HG02938 (cell line): ENCODE measurements at regions not wholly inside any gene's neighbourhood (a gene's known extent, or its start where the extent isn't known, plus 50 kb on each side); places are given as distances from the start of the nearest gene placed in this dataset.
"Not testable (repeated sequence)": the region's sequence is repeated elsewhere in the genome, so short reads cannot be mapped to it uniquely, and the experiment has no call there.

Source experiments
- ATAC-seq: cut with Tn5 transposase; IDR thresholded peaks from one replicate; pipeline ENCODE4 v1.9.1; 2021; ENCODE audit warnings: mild to moderate bottlenecking, moderate library complexity; ENCODE audit not compliant: unreplicated experiment

DNA sequence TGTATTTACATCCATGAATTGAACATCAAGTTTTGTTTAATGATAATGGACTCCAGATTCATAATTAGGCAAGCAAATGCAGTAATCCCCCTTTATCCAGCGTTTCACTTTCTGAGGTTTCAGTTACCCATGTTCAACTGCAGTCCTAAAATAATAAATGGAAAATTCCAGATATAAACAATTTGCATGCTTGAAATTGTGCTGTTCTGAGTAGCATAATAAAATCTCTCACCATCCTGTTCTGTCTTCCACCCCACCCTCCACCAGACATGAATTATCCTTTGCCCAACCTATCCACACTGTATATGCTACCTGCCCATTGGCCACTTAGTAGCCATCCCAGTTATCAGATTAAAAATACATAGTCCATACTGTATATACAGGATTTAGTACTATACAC, 224.5 kb upstream of the CHAC2 start:
- ATAC-seq: no peak

DNA sequence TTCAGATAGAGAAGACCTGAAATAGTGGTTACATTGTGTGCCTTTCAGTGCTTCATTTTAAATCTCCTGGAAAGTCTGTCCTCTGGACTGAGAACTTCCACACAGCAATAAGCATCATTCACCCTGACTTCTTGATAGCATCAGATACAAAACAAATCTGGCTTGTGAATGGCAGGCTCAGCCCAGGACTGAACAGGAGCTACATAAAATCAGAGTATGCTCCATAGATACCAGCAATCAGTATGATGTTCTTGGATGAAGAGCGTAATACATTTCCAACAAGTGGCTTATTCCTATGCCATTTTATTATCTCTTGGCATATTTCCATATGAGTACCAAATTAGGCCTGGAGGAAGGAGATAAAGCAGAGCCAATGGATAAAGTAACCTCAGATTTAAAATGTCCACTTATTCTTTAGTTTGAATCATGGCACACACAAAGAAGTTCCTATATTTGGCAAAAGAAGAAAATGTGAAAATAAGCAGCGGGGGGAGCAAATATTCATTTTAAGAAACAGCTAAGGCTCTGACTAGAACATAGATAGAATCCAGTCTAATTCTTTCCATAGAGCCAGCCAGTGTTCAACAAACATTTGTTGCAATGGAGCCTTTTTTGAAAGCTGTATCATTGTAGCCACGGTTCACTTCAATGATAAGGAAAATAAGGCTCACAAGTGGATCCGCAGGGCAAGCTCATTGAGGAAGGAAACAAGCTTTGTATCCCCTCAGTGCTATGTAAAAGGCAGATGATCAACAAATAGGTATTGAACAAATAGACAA, 230.8 kb upstream of the CHAC2 start:
- ATAC-seq: no peak

DNA sequence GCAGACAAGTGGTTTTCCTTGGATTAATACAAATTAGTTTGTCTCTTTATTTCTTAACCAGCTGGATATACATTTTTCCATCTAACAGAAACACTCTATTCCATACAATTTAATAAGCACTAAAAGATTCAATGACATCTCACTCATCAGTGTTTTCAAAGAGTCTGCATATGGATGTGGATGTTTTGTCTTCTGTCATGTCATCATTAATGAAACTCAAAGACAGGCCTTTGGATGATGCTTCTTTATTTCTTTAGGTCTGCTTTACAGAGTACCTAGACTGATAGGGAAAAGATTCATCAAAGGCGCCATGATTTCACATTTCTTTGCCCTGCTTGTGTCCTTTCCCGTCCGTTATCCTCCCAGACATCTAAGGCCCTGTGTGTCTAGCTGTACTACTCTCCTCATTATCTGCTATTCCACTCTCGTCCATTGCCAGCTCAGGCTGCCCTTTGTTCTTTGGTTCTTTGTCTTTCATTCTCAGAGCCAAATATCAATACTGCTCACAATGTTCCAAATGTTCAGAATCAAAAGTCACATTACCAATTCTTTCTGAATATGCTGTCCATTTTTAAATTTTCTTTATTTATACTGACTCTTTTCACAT, 232.3 kb upstream of the CHAC2 start:
- ATAC-seq: no peak

GRCh38 chr2:53530126-53530525, 237.5 kb upstream of the CHAC2 start:
- ATAC-seq: no peak

DNA sequence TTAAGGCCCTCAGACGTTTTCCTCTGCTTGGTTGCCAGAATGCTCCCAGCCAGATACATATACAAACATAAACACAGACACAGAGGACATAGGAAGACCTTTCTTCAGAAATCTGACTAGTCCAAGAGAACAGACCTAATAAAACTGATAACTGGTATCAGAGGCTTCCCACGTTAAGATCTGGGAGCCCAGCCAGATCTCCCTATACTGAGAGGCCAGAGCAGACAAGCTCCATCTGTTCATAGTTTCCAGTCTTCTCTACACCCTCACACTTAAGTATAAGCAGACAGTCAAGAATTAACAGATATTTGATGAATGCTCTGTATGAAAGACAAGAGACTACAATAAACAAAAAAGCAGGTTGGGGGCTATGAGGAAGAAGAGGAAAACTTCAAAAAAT, 240.5 kb upstream of the CHAC2 start:
- no peak for ATAC-seq

DNA sequence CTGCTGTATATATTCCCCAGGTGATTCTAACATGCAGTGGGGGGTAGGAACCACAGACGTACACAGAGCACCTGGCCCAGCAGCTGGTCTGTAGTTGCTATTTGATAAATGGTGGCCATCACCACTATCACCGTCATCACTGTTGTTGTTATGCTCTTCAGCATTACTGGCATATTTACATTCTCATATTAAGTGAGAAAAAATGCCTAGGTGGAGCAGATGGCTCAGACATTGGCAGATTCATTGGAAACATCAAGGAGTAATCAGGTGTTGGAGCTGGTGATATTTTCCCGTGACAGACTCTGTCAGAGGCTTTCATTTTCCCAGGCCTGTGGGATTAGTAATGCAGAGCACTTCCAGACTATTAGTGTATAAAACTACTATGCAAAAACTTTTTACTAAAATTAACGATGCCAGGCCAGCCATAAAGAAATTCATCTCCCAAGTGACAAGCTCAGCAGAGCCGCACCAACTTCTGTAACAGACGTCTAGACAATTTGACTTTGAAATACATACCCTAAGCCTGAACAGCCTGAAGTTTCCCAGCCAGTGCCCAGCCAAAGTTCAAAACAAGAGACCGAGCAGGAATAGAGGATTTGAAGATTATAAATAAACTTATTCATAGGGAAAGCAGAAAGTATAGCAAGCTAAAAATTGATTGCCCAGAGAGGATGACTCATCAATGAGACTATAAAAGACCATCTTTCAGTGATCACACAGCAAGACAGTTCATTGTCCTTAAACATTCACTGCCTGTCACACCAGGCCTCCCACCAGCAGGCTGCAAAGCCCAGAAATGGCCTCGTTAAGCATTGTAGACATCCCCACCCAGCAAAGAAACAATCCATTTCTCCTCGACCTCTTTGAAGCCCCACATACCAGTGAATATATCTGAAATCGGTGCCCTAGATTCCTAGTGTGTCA, 247.4 kb upstream of the CHAC2 start:
- ATAC-seq: no peak

- ATAC-seq: no peak
Measured at GRCh38 chr2:53517406-53517805, 250.2 kb upstream of the CHAC2 start.

- ATAC-seq: no peak
Measured at GRCh38 chr2:53516650-53517049, 251.0 kb upstream of the CHAC2 start.

DNA sequence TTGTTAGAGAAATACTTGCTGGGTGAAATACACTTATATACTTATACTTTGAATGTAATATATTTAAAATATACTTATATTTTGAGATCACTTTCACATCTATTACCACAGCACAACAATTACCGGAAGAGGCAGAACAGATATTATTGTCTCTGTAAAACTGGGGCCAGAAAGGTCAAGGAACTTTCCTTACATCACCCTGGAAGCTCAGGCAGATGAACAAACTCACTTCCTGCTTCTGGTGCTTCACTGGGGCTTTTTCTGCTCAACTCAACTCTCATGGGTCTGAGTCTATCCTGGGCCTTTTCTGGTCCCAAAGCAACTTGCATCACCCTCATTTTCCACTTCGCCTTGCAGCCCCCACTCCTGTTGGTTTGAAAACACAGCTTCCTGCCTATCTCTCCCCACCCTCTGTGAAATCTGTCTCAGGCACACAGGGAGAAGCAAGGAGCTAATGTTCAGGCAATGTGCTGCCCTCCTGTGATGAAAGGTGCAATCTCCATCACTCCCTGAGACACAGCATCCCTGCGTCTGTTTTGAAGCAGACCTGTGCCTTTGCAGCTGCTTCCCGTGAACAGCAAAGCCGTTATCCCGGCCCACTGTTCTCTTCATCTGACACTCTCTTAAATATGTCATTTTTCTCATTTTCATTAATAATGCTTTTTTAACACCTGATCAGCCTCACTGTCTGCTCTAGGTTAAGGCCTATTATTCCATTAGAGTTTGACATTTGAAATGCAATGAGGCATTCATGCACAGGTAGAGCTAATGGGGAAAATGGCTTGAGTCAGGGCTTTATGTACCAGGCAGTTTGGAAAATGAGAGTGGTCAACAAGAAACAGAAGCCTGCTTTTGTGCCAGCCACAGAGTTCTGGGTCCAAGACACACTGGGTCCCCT, 251.9 kb upstream of the CHAC2 start:
- no peak for ATAC-seq

DNA sequence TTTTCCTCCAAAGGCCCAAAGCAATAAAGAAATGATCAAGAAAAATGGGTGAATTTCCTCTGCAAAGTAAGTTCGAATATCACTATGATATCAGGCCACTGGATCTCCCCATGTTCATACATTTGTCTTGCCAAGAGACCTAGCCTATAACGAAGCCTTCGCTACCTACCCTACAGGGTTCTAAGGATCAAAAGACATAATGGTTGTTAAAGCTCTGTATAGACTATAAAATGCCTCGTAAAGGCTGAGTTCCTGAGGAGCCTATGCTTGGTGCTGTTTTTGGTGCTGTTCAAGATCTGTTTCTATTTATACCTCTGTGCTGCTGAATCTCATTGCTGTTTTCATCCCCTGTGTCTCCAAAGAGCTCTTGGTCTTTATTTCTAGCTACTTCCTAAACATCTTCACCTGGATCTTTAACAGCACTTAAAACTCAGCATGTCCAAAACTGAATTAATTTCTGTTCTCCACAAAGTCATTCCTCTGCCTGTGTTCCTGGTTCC, 254.4 kb upstream of the CHAC2 start:
- no peak for ATAC-seq

DNA sequence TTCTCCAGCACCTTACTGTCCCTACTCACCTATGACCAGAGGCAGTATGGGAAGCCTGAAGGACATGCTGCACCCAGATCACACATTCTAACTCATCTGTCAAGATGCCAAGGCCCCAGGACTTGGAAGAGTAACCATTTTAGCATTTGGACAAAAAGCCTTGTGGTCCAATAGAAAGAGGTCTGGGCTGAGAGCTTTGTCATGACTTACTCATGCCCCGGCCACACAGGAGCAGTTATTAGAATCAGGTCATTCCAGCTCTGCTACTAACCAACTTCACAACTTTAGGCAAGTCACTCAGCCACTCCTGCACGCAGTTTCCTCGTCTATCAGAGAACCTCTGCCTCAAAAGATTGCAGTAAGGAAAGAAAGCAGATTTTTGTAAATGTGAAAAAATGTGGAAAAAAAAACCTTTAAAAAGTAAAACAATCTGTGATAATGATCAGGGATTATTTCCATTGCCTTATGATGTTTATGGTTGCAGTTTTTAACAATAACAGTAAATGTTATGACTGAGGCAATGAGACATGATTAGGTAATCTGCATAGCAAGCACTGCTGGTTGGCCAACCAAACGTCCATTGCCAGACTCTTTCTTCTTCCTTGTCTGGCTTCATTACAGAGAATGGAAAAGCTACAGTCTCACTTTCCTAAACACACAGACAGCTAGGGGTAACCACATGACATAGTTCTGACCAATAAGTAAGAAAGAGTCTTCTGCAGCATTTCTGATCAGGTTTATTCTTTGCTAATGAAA, 255.4 kb upstream of the CHAC2 start:
- no peak for ATAC-seq

DNA sequence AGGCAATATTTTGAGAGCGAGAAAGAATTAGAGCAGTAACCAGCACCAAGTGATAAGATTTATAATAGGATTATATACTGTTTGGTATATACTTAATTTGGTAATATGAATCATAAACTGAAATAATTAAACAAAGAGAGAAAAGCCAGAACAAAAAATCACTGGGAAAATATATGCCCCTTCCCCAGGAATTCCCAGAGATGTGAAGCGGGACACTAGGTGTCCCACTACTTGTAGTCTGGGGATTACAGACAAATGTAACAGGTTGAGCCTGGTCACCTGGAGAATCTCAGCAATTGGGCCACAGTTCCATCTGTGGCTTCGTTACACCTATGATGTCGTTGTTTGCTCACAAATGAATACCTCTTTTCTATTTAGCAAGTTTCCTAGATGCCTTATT, 256.1 kb upstream of the CHAC2 start:
- ATAC-seq: no peak

- no peak for ATAC-seq
Measured at GRCh38 chr2:53510401-53510800, 257.2 kb upstream of the CHAC2 start.

- ATAC-seq: no peak
Measured at GRCh38 chr2:53509831-53510388, 257.7 kb upstream of the CHAC2 start.

DNA sequence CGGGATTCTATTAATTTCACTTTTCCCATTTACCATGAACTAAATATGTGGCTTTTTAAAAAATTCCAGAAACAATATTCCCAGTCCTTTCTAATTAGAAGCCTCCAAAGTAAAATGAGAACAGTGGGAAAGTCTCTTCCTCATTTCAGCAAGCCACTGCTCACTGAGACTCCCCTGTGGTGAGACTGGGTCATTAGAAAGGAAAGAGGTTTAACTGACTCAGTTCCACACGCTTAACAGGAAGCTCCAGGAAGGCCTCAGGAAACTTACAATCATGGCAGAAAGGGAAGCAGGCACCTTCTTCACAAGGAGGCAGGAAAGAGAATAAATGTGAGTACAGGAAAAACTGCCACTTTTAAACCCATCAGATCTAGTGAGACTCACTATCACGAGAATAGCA, 258.9 kb upstream of the CHAC2 start:
- ATAC-seq: no peak

DNA sequence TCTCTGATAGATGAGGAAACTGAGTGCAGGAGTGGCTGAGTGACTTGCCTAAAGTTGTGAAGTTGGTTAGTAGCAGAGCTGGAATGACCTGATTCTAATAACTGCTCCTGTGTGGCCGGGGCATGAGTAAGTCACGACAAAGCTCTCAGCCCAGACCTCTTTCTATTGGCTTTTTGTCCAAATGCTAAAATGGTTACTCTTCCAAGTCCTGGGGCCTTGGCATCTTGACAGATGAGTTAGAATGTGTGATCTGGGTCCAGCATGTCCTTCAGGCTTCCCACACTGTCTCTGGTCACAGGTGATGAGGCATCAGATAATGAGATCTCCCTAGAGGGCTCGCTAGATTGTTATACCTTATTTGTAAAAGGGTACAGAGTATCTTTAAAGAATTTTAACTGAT, 260.5 kb upstream of the CHAC2 start:
- ATAC-seq: not testable (repeated sequence)

- no peak for ATAC-seq
Measured at GRCh38 chr2:53505826-53506225, 261.8 kb upstream of the CHAC2 start.

GRCh38 chr2:53504507-53504906, 263.1 kb upstream of the CHAC2 start:
- no peak for ATAC-seq

GRCh38 chr2:53500181-53500580, 267.4 kb upstream of the CHAC2 start:
- no peak for ATAC-seq
